ENCODE measurements at regions not wholly inside any gene's neighbourhood (a gene's known extent, or its start where the extent isn't known, plus 50 kb on each side); places are given as distances from the start of the nearest gene placed in this dataset.

GRCh38 chr3:96202181-96202580 lies 612.2 kb upstream of the EPHA6 start:
- H3K4me1 ChIP-seq (ENCODE audit: insufficient read depth), result no peaks in the 10 kb centered on the region
- H3K36me3 ChIP-seq, result no peaks in the 10 kb centered on the region
- no peaks in the 10 kb centered on the region for H3K27me3 ChIP-seq
- intact Hi-C loops (cut with DNase I), result no loop called here
- no peak overlapping the region for H3K4me3 ChIP-seq
- 24 to 59% (median 33%) methylated on average over 1 of the region's 1 CpG for WGBS, 3 donors
- TF ChIP-seq CTCF (IDR thresholded peaks at IDR 0.05), result no peak
- no peak for TF ChIP-seq EP300 (IDR thresholded peaks at IDR 0.05)
- no peak for TF ChIP-seq POLR2A (IDR thresholded peaks at IDR 0.05)
- no peaks in the 10 kb centered on the region for H3K9me3 ChIP-seq
- DNase-seq, result no peak
- H3K27ac ChIP-seq, result no peak overlapping the region

- no peaks in the 10 kb centered on the region for H3K27me3 ChIP-seq
- WGBS, 3 donors, result 90 to 96% (median 95%) methylated on average over 1 of the region's 1 CpG
- H3K4me1 ChIP-seq (ENCODE audit: insufficient read depth), result no peaks in the 10 kb centered on the region
- H3K9me3 ChIP-seq, result no peaks in the 10 kb centered on the region
- intact Hi-C loops (cut with DNase I), result no loop called here
- TF ChIP-seq POLR2A (IDR thresholded peaks at IDR 0.05) (no peak), EP300 (IDR thresholded peaks at IDR 0.05) (no peak), CTCF (IDR thresholded peaks at IDR 0.05) (no peak)
- no peak overlapping the region for H3K4me3 ChIP-seq
- no peaks in the 10 kb centered on the region for H3K36me3 ChIP-seq
- DNase-seq, result no peak
- H3K27ac ChIP-seq, result no peak overlapping the region
Measured at GRCh38 chr3:96209699-96210098, 604.7 kb upstream of the EPHA6 start.

- no peak overlapping the region for H3K27ac ChIP-seq
- H3K4me1 ChIP-seq (ENCODE audit: insufficient read depth), result no peaks in the 10 kb centered on the region
- H3K9me3 ChIP-seq, result no peaks in the 10 kb centered on the region
- no peak for DNase-seq
- 92 to 97% (median 93%) methylated on average over 3 of the region's 3 CpGs for WGBS, 3 donors
- no peaks in the 10 kb centered on the region for H3K27me3 ChIP-seq
- H3K36me3 ChIP-seq, result no peaks in the 10 kb centered on the region
- no peak overlapping the region for H3K4me3 ChIP-seq
- TF ChIP-seq EP300 (IDR thresholded peaks at IDR 0.05) (no peak), CTCF (IDR thresholded peaks at IDR 0.05) (no peak), POLR2A (IDR thresholded peaks at IDR 0.05) (no peak)
- intact Hi-C loops (cut with DNase I), result no loop called here
Measured at GRCh38 chr3:96213393-96213792, 601.0 kb upstream of the EPHA6 start.

GRCh38 chr3:96214941-96215340 lies 599.5 kb upstream of the EPHA6 start:
- Histone ChIP-seq H3K4me1 (ENCODE audit: insufficient read depth) (no peaks in the 10 kb centered on the region), H3K27ac (no peak overlapping the region), H3K27me3 (no peaks in the 10 kb centered on the region), H3K36me3 (no peaks in the 10 kb centered on the region), H3K4me3 (no peak overlapping the region), H3K9me3 (no peaks in the 10 kb centered on the region)
- intact Hi-C loops (cut with DNase I), result no loop called here
- DNase-seq, result no peak
- no peak for TF ChIP-seq POLR2A (IDR thresholded peaks at IDR 0.05)
- no peak for TF ChIP-seq CTCF (IDR thresholded peaks at IDR 0.05)
- TF ChIP-seq EP300 (IDR thresholded peaks at IDR 0.05), result no peak

- intact Hi-C loops (cut with DNase I), result no loop called here
- no peaks in the 10 kb centered on the region for H3K9me3 ChIP-seq
- H3K27ac ChIP-seq, result no peak overlapping the region
- no peaks in the 10 kb centered on the region for H3K27me3 ChIP-seq
- TF ChIP-seq POLR2A (IDR thresholded peaks at IDR 0.05), result no peak
- no peak for TF ChIP-seq EP300 (IDR thresholded peaks at IDR 0.05)
- TF ChIP-seq CTCF (IDR thresholded peaks at IDR 0.05), result no peak
- H3K4me3 ChIP-seq, result no peak overlapping the region
- 73 to 86% (median 81%) methylated on average over 5 of the region's 5 CpGs for WGBS, 3 donors
- no peak for DNase-seq
- H3K4me1 ChIP-seq (ENCODE audit: insufficient read depth), result no peaks in the 10 kb centered on the region
- H3K36me3 ChIP-seq, result no peaks in the 10 kb centered on the region
Measured at GRCh38 chr3:96225494-96225893, 588.9 kb upstream of the EPHA6 start.
